AG04449 (cell line): ENCODE measurements at regions not wholly inside any gene's neighbourhood (a gene's known extent, or its start where the extent isn't known, plus 50 kb on each side); places are given as distances from the start of the nearest gene placed in this dataset.

Source experiments
- CTCF ChIA-PET: fragments of 350-600 bp; formaldehyde crosslinking; extraction: SDS; loops from one replicate; lab custom pipeline; 2021; ENCODE audit warnings: antibody characterized with exemption; lab: Yijun Ruan, JAX
- POLR2A ChIA-PET: fragments of 400-600, 350-600 bp; formaldehyde crosslinking; extraction: SDS; loops from one replicate; lab custom pipeline; 2020; ENCODE audit warnings: antibody characterized with exemption, inconsistent platforms; lab: Yijun Ruan, JAX
- DNase-seq: peaks from one replicate; pipeline ENCODE4 v3.0.0-alpha.2; 2010; ENCODE audit warnings: low read depth, low spot score
- H3K4me3 ChIP-seq: 2 replicates; pipeline ENCODE4 v1.5.1; 2011; ENCODE audit warnings: low read depth, mild to moderate bottlenecking, control low read depth, low read length
- CTCF ChIP-seq: IDR thresholded peaks from one replicate; pipeline ENCODE4 v1.5.1; 2011; ENCODE audit warnings: mild to moderate bottlenecking, moderate library complexity, low read length, control low read depth, inconsistent platforms; ENCODE audit not compliant: insufficient read depth; ENCODE audit errors: missing control alignments

DNA sequence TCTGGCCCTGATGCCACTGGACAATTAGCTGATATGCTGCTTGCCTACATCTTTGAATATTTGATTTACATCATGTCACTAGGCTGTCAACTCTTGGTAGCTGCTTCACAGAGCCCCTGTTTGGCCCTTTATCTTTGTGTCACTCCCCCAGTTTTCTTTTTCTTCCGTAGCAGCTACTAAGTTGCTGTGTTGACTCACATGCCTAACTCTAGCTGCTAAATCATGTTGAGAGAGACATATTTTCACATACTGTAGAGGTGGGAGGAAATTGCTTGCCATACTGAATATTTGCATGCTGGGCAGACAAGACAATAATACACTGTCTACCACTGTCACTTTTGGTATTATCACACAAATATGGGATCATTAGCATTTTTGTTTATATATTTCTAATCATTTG, 147.1 kb upstream of the NOVA1 start:
- no peak for TF ChIP-seq CTCF
- no peak for DNase-seq
- ChIA-PET CTCF (no interaction called here), POLR2A (no interaction called here)
- no peak overlapping the region for H3K4me3 ChIP-seq

GRCh38 chr14:26761532-26761931, 163.7 kb upstream of the NOVA1 start:
- no peak for DNase-seq
- CTCF ChIA-PET, result no interaction called here
- no peak overlapping the region for H3K4me3 ChIP-seq
- POLR2A ChIA-PET, result no interaction called here
- no peak for TF ChIP-seq CTCF

DNA sequence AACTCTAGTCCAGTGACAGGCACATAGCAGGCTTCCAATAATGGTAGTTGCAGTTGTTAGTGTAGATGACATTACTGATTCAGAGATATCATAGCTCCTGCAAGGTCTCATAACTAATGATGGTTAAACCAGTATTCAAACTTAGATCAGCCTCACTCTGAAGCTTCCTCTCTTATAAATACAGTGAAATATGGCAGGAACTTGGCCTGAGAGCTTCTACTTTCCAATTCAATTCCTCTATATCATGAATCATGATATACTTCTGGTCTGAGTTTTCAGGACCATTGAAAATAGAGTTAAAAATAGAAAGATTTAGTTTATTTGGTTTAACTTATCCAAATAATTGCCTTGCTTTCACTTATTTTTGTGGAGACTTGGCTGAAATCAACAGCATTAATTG, 167.5 kb upstream of the NOVA1 start:
- TF ChIP-seq CTCF, result no peak
- DNase-seq, result no peak
- CTCF ChIA-PET, result no interaction called here
- POLR2A ChIA-PET, result no interaction called here
- H3K4me3 ChIP-seq, result no peak overlapping the region

GRCh38 chr14:26765768-26766520, 168.1 kb upstream of the NOVA1 start:
- no peak for TF ChIP-seq CTCF
- ChIA-PET CTCF (no interaction called here), POLR2A (no interaction called here)
- DNase-seq, result no peak
- H3K4me3 ChIP-seq, result no peak overlapping the region

GRCh38 chr14:26766726-26767125, 168.9 kb upstream of the NOVA1 start:
- DNase-seq, result no peak
- POLR2A ChIA-PET, result no interaction called here
- CTCF ChIA-PET, result no interaction called here
- TF ChIP-seq CTCF, result no peak
- H3K4me3 ChIP-seq, result no peak overlapping the region

DNA sequence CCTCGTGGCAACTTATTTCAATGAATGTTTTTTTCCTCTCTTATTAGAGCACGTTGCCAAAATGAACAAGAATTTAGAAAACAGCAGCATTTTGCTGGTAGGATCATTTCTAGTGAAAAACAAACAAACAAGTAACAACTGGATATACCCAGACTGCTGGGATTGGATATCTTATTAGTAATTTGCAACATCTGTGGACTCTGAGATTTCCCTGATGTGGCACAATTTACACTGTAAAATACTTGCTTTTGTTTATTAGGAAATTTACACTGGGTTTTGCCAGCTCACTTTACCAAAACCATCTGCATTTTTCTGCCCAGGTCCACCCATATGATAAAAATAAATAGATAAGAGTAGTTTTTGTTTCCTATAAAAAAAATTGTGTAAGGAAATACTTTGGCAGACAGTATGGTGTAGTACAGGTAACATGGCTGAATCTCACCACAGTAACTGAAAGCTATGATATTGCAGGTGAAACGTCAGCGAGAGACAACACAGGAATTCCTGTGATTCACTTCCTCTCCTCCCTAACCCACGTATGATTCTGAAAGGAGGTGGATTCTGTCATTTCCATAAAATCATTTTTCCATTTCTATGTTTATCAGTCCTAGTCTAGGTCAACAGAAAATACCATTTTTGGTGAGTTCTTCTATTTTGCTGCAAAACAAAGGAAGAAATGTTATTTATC, 176.2 kb upstream of the NOVA1 start:
- TF ChIP-seq CTCF, result no peak
- H3K4me3 ChIP-seq, result no peak overlapping the region
- ChIA-PET CTCF (no interaction called here), POLR2A (no interaction called here)
- no peak for DNase-seq
